Keratinocyte (primary cell): ENCODE measurements at regions not wholly inside any gene's neighbourhood (a gene's known extent, or its start where the extent isn't known, plus 50 kb on each side); places are given as distances from the start of the nearest gene placed in this dataset.

ENCODE experiments used
- CTCF ChIP-seq, 3 experiments: IDR thresholded peaks in 1 of 3; conservative IDR thresholded peaks in 1 of 3; optimal IDR thresholded peaks in 1 of 3; 2 replicates in 2 of 3; 3 replicates in 1 of 3; pipeline versions ENCODE3 to v1.5.1; 2011; ENCODE audit warnings: low read length in 3 of 3, mild to moderate bottlenecking in 3 of 3, moderate library complexity in 2 of 3, control low read depth in 1 of 3, inconsistent platforms in 1 of 3; ENCODE audit not compliant: insufficient read depth in 2 of 3; ENCODE audit errors: extremely low read depth in 1 of 3
- EZH2 ChIP-seq: IDR thresholded peaks from one replicate; pipeline ENCODE4 v1.6.1; 2012; ENCODE audit warnings: inconsistent platforms, mild to moderate bottlenecking, low read length, moderate library complexity

GRCh38 chr11:112391086-112391485 is 130.4 kb upstream of the PLET1 start:
- TF ChIP-seq CTCF (optimal IDR thresholded peaks at IDR 0.05 in 1 of 3, IDR thresholded peaks at IDR 0.05 in 1 of 3, conservative IDR thresholded peaks at IDR 0.05 in 1 of 3; ENCODE audit: extremely low read depth in 1 of 3, insufficient read depth in 2 of 3, low read length in 3 of 3) (no peak), EZH2 (no peak)
